BE2C (cell line): ENCODE measurements at regions not wholly inside any gene's neighbourhood (a gene's known extent, or its start where the extent isn't known, plus 50 kb on each side); places are given as distances from the start of the nearest gene placed in this dataset.
A peak's percentile ranks its signal among the peaks of the same experiment; 100 is the strongest.

Experiments
- DNase-seq: peaks from one replicate; pipeline ENCODE4 v3.0.0-alpha.2; 2020
- H3K27me3 ChIP-seq: fragments of 250-450 bp; sonication (Bioruptor Pico); 2 replicates; pipeline ENCODE4 v1.5.1; 2020; ENCODE audit warnings: mild to moderate bottlenecking
- H3K36me3 ChIP-seq: fragments of 250-450 bp; sonication (Bioruptor Pico); 2 replicates; pipeline ENCODE4 v1.5.1; 2020; ENCODE audit warnings: mild to moderate bottlenecking
- H3K4me1 ChIP-seq: fragments of 250-450 bp; sonication (Bioruptor Pico); 2 replicates; pipeline ENCODE4 v1.5.1; 2020
- H3K4me3 ChIP-seq: 2 replicates; pipeline ENCODE4 v1.5.1; 2011; ENCODE audit warnings: low read depth, low read length
- H3K9me3 ChIP-seq: fragments of 250-450 bp; sonication (Bioruptor Pico); 2 replicates; pipeline ENCODE4 v1.5.1; 2020
- TF ChIP-seq, protein P1 (sequence below): IDR thresholded peaks from 2 replicates; pipeline ENCODE4 v1.5.1; 2012; ENCODE audit warnings: mild to moderate bottlenecking, low read depth, low read length

DNA sequence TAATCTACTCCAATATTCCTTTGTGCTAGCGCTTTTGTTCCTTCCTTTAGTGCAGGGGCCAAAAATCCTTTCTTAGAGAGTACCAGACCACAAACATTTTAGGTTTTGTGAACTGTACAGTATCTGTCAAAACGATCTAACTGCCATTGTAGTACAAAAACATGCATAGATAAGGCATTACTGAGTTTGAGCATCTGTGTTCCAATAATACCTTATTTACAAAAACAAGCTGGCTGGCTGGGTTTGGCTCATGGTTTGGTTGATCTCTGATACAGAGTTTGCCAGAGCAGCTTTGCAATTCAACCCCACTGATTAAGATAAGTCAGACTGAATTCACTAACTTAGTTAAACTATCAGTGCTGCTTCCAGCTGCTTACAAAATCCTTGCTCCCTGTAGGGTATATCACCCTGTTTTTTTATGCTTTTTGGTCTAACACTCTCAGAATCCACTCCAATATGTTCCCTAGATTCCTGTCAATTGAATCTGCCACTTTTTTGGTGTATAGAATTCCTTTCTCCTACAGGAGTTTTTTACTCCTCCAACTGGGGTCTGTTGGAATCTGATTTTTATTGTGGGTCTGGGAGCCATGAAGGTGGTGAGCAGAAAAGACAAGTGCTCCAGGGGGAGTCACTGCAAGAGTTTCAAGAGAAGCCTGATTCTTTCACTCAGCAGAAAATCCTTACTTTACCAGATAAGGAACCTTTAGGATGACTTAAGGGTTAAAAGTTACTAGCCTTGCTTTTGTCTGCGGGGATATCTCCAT, 1399.4 kb downstream of the EFNB2 start:
- peaks cover 18% of the 10 kb centered on the region for H3K4me1 ChIP-seq
- H3K36me3 ChIP-seq = no peaks in the 10 kb centered on the region
- H3K27me3 ChIP-seq = no peaks in the 10 kb centered on the region
- peak; percentile 63 for DNase-seq
- H3K9me3 ChIP-seq = no peaks in the 10 kb centered on the region
- TF ChIP-seq, protein P1, sequence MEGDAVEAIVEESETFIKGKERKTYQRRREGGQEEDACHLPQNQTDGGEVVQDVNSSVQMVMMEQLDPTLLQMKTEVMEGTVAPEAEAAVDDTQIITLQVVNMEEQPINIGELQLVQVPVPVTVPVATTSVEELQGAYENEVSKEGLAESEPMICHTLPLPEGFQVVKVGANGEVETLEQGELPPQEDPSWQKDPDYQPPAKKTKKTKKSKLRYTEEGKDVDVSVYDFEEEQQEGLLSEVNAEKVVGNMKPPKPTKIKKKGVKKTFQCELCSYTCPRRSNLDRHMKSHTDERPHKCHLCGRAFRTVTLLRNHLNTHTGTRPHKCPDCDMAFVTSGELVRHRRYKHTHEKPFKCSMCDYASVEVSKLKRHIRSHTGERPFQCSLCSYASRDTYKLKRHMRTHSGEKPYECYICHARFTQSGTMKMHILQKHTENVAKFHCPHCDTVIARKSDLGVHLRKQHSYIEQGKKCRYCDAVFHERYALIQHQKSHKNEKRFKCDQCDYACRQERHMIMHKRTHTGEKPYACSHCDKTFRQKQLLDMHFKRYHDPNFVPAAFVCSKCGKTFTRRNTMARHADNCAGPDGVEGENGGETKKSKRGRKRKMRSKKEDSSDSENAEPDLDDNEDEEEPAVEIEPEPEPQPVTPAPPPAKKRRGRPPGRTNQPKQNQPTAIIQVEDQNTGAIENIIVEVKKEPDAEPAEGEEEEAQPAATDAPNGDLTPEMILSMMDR = 0 out of 2 replicates have a peak, but pooled peaks have one; percentile 8
- peak overlapping the region; percentile 8; the same call in 1 of the 2 replicates for H3K4me3 ChIP-seq

DNA sequence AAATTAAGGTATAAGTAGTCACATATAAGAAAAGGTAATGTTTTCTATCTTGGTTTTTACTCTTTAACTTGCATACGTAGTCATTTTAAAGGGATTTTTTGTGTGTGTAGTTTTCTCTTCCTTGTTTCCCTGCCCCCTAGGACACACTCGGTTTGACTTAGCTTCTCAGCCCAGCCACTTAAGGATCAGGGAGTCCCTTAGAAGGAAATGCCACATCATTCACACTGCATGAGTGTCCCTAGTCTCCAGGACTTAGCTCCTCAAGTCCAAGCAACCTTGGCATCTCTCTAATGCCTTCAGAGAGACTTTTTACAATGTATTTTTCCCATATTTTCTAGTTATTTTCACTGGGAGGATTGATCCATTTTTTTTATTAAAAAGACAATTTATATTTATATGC, 1407.7 kb downstream of the EFNB2 start:
- Histone ChIP-seq H3K27me3 (no peaks in the 10 kb centered on the region), H3K4me1 (no peaks in the 10 kb centered on the region), H3K4me3 (no peak overlapping the region), H3K36me3 (no peaks in the 10 kb centered on the region), H3K9me3 (no peaks in the 10 kb centered on the region)
- no peak for DNase-seq
- TF ChIP-seq, protein P1 = no peak

DNA sequence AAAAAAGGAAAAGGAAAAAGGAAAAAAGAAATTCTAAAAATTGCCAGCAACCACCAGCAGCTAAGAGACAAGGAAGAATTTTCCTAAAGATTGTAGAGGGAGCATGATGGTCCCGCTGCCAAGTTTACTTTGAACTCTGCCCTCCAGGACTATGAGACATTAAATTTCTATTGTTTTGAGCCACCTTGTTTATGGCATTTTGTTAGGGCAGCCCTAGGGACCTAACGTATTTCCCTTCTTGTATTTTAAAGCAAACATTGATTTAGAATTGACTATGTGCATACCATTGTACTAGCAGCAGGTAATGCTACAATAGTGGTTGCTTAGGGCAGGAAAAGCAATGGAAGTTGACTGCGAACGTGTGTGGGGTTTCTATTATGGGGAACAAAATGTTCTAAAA, 1414.2 kb downstream of the EFNB2 start:
- Histone ChIP-seq H3K27me3 (no peaks in the 10 kb centered on the region), H3K4me1 (no peaks in the 10 kb centered on the region), H3K9me3 (no peaks in the 10 kb centered on the region), H3K36me3 (no peaks in the 10 kb centered on the region), H3K4me3 (no peak overlapping the region)
- no peak for DNase-seq
- TF ChIP-seq, protein P1 = no peak

DNA sequence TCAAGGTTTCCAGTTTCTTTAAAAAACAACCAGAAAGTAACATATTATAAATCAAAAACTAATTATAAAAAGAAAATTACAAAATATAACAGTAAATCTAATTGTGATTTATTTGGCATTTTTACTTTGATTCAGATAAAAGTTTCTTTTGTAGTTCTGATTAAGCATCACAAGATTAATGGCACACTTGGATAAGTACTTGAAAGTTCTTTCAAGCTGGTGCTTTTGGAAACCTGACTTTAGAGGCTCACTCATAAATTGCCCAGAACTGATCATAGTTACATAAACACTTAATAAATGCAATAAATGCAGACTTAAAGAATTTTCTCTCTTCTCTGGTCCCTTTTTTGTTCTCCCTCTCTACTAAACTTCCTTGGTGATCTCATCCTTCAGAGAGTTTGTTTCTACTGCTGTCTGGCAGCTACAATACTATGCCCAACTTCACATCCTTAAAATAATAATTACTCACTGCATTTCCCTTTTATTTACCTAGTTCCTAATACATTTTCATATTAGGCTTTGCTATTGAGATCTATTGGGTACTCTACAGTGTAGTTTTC, 1417.0 kb downstream of the EFNB2 start:
- no peak overlapping the region for H3K4me3 ChIP-seq
- H3K27me3 ChIP-seq = no peaks in the 10 kb centered on the region
- TF ChIP-seq, protein P1 = no peak
- H3K9me3 ChIP-seq = no peaks in the 10 kb centered on the region
- H3K36me3 ChIP-seq = no peaks in the 10 kb centered on the region
- H3K4me1 ChIP-seq = no peaks in the 10 kb centered on the region
- no peak for DNase-seq

DNA sequence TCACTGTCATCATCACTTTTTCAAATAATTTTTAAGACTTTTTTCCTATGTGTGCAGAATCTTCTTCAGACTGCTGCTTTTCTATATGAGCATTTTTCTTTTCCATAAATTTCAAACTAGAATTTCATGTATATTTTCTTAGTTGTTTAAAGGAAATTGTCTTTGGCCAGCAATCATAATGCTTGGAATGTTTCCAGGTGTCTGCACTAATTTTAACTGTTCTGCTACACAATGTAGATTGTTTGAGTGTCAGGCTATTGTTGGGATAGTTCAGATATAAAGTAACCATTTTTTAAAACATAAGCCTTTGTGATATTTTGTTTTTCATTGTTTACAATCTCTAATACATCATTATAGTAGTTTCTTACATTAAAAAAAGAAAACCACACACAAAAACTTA, 1418.5 kb downstream of the EFNB2 start:
- no peak for DNase-seq
- H3K27me3 ChIP-seq = no peaks in the 10 kb centered on the region
- H3K4me1 ChIP-seq = no peaks in the 10 kb centered on the region
- H3K36me3 ChIP-seq = no peaks in the 10 kb centered on the region
- TF ChIP-seq, protein P1 = no peak
- H3K4me3 ChIP-seq = no peak overlapping the region
- no peaks in the 10 kb centered on the region for H3K9me3 ChIP-seq

DNA sequence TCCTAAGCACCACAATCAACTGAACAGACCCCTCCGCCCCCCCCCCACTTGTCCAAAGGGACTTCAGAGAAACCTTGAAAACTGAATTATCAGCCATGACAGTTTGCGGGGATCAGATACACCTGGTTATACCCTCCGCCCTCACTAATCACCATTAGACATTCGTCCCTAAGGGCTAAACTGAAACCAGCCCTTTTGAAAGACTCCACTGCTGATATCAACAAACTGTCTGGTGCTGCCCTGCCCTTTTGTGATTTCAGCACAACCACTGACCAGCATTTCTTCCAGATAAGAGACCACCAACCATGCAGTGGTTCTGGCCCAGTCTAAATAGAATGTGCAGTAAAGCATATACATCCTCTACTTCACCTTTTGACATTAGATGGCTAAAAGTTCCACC, 1422.9 kb downstream of the EFNB2 start:
- no peaks in the 10 kb centered on the region for H3K9me3 ChIP-seq
- H3K4me1 ChIP-seq = no peaks in the 10 kb centered on the region
- no peaks in the 10 kb centered on the region for H3K27me3 ChIP-seq
- no peaks in the 10 kb centered on the region for H3K36me3 ChIP-seq
- no peak overlapping the region for H3K4me3 ChIP-seq
- DNase-seq = no peak
- TF ChIP-seq, protein P1 = no peak
